ENCODE measurements at regions not wholly inside any gene's neighbourhood (a gene's known extent, or its start where the extent isn't known, plus 50 kb on each side); places are given as distances from the start of the nearest gene placed in this dataset.

DNA sequence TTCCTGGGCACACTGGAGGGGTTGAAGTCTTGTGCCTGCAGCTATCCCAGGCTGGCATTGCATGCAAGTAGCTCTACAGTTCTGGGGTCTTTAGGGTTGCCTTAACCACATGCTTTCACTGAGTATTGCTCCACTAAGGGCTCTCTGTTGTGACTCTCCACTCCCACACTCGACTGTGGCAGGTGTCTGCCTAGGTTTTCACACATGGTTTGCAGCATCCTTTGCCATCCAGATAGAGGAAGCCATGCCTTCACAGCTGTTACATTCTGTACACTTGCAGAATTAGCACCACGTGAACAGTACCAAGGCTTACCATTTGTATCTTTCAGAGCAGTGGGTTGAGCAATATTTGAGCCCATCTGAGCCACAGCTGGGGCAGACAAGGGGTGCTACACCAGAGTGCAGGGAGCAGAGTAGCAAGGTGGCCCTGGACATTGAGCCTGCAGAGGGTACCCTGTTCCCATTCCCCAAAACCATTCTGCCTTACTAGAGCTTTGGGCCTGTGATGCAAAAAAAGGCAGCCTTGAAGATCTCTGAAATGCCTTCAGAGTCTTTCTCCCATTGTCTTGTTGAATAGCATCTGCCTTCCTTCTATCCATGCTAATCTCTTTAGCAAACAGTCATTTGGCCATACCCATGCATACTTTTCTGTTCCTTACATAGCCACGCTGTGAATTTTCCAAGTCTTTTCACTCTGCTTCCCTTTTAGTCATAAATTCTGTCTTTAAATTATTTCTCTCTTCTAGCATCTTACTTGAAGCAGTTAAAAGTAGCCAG is 95.2 kb upstream of the PLCL2 start:
- H3K27ac ChIP-seq = no peak overlapping the region
- TF ChIP-seq CTCF (conservative IDR thresholded peaks at IDR 0.05) = no peak

GRCh38 chr3:16790432-16791400 is 94.0 kb upstream of the PLCL2 start:
- no peak for TF ChIP-seq CTCF (conservative IDR thresholded peaks at IDR 0.05)
- H3K27ac ChIP-seq = no peak overlapping the region

- no peak overlapping the region for H3K27ac ChIP-seq
- TF ChIP-seq CTCF (conservative IDR thresholded peaks at IDR 0.05) = no peak
These were observed 91.4 kb upstream of the PLCL2 start for GRCh38 chr3:16793321-16793720.

GRCh38 chr3:16794257-16794656 is 90.5 kb upstream of the PLCL2 start:
- no peak for TF ChIP-seq CTCF (conservative IDR thresholded peaks at IDR 0.05)
- no peak overlapping the region for H3K27ac ChIP-seq

DNA sequence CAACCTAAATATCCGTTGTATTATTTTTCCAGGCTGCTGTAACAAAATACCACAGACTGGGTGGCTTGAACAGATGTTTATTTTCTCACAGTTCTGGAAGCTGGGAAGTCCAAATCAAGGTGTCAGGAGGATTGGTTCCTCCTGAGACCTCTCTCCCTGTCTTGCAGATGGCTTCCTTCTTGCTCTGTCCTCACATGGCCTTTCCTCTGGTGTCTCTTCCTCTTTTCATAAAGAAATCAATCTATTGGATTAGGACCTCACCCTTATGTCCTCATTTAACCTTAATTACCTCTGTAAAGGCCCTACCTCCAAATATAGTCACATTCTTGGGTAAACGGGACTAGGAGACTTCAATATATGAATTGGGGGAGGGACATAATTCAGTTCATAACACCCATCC is 89.2 kb upstream of the PLCL2 start:
- TF ChIP-seq CTCF (conservative IDR thresholded peaks at IDR 0.05) = no peak
- H3K27ac ChIP-seq = no peak overlapping the region

- no peak overlapping the region for H3K27ac ChIP-seq
These were observed 86.9 kb upstream of the PLCL2 start for GRCh38 chr3:16797831-16798230.

More at GRCh38 chr3:16797831-16798230, 86.9 kb upstream of the PLCL2 start:
- no peak for TF ChIP-seq CTCF (conservative IDR thresholded peaks at IDR 0.05)

All from VCaP (cell line).